Fibroblast of skin of right biceps (primary cell): ENCODE measurements at regions not wholly inside any gene's neighbourhood (a gene's known extent, or its start where the extent isn't known, plus 50 kb on each side); places are given as distances from the start of the nearest gene placed in this dataset.
A peak's percentile ranks its signal among the peaks of the same experiment; 100 is the strongest.

Experiments used
- DNase-seq: peaks from one replicate; pipeline ENCODE4 v3.0.0-alpha.2; 2013

DNA sequence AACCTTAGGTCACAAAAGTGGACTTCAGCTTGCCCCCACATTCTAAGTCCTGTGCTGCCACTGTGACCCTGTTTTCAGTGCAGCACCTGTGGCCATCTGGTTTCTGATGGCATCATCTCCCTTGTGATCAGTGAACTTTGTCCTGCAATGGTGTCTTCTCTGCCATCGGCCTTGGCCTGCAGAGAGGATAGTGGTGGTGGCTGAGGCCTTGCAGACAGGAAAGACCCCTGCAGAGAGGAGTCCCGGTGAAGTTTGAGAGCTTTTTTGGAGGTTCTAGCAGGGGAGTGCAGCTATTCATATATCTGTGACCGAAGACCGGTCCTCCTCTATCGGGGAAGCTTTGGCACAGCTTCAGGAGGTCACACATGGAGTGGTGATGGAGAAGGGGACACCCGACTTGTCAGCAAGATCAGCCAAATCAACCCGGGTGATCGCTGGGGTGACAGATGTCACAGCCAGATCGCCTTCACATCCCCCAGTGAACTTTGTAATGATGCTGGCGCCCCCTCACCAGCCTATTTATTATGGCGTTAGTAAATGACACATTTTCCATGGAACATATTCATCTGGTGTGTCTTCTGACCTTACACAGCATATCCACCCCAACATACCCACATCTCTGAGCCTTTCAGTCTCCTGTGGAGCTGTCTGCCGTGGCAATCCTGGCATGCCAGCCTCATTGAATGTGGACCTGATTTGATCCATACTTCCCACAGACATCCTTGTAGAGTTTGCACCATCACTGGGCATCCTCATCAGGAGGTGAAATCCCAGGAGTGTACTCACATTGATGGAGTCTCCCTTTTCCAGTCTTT lies 136.1 kb downstream of the PAPOLA start:
- DNase-seq = no peak

DNA sequence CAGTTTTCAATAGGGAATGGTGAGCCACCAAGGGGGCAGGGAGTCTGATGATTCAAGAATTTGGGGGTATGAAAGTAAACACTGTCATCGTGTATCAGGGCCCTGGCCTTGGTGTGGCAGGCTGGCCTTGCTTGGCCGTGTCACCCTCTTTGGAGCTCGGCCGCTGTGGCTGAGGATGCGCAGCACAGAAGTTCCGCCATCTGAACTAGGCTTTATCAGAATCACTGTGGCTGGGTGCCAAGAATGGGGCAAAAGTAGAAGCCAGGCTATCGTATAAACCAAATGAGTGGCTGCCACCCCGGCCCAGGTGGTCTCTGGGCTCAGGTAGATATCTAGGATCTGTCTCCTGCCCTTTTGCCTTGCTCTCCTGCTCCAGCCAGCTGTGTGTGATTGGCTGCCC lies 137.4 kb downstream of the PAPOLA start:
- DNase-seq = no peak

DNA sequence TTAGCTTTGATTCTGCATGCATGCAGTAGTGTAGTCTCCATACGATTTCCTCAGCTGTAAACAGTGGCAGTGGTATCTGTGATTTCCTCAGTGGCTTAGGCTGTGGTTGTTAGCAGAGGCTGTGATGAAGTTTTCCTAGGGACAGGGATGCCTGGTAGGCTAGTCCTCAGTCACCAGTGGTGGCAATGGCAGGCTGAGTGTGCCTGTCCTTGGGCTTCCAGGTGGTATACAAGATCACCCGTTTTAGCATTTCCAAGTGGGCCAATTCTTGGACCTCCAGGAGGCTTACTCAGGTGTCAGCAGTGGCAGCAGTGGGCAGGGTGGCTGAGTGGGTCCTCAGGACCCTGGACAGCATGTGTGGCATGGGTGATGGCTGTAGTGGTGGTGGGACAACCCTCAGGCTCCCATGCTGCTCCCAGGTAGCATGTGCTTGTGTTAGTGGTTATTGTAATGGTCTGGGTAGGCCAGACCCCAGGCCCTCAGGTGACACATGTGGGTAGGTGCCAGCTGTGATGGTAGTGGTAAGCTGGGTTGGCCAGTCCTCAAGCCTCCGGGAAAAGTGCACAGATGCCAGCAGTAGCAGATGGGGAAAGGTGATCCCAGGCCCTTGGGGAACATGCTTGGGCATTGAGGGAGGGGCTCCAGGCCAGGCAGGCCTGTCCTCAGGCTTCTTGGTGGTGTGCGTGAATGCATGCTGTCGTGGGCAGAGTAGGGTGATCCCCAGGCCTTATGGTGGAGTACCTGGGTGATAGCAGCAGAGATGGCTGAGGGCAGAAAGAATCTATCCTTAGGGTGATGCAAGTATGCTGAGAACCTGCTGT lies 146.5 kb downstream of the PAPOLA start:
- no peak for DNase-seq

DNA sequence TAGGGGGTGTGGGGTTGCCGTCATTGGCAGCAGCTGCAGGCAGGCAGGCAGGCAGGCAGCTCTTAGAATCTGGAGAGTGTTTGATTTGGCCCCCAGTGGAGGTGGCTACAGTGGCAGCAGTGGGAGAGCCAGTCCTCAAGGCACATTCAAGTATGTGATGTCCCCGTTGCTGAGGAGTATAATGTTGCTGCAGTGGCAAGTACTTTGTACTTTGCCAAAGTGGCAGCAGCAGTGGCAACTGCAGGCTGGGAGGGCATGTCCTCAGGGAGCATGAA lies 147.1 kb downstream of the PAPOLA start:
- DNase-seq = no peak

DNA sequence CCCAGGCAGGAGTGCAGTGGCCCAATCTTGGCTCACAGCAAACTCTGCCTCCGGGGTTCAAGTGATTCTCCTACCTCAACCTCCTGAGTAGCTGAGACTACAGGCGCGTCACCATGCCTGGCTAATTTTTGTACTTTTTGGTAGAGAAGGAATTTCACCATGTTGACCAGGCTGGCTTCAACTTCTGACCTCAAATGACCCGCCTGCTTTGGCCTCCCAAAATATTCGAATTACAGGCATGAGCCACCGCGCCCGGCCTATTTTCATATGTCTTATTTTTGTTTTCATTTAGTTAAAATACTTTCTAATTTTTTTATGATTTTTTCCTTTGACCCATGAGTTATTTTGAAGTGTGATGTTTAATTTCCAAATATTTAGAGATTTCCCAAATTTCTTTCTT lies 143.6 kb upstream of the VRK1 start:
- DNase-seq = no peak

DNA sequence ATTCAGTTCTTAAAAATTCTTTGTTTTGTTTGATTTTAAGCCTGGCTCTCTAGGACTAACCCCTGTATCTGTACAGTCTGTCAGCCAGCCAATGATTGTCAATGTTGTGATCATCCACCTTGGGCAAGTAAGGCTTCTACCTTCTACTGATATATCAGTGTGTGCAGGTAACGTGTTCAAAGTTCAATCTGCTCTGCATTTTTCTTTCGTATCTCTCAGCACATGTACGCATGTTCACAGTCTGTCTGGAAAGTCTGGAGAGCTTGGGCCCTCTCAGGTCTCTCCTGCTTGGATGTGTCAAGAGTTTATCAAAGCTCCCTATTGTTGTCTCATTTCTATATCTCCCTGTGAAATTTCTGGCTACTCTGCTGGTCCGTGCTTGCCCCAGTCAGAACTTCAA lies 138.6 kb upstream of the VRK1 start:
- no peak for DNase-seq

DNA sequence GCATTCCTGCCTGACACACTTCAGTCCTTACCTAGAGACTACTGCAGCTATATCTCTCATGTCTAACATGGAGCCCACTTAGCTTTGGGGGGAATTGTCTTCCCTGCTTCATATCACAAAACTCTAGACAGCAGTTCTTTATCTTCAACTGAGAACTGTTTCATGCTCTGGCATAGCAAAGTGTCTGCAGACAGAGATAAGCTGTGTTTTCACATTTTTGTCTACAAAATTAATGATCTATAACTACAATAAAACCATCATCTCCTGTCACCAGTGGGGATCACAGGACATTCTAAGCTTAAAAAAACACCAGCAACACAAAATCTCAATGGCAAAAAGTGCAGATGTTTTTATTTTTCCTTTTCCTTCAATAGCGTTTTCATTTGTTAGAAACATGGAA lies 137.1 kb upstream of the VRK1 start:
- no peak for DNase-seq

DNA sequence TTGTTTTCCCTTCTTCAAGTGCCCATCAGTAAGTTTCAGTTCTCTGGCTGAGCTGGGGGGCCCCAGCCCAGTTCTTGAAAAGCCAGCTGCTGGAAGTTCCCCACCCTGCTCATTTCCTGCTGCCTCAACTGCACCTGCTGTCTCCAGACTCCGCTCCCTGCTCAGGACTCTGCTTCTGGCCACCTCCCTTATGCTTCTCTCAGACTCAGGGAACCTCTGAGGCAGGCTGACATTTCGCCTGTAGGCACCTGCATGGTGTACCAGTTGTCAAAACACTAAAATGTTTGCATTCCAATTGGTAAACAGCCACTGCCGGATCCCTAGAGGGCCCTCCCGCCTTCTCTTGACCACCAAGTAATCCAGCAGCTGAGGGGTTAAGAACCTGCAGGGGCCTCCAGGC lies 136.5 kb upstream of the VRK1 start:
- DNase-seq = no peak

DNA sequence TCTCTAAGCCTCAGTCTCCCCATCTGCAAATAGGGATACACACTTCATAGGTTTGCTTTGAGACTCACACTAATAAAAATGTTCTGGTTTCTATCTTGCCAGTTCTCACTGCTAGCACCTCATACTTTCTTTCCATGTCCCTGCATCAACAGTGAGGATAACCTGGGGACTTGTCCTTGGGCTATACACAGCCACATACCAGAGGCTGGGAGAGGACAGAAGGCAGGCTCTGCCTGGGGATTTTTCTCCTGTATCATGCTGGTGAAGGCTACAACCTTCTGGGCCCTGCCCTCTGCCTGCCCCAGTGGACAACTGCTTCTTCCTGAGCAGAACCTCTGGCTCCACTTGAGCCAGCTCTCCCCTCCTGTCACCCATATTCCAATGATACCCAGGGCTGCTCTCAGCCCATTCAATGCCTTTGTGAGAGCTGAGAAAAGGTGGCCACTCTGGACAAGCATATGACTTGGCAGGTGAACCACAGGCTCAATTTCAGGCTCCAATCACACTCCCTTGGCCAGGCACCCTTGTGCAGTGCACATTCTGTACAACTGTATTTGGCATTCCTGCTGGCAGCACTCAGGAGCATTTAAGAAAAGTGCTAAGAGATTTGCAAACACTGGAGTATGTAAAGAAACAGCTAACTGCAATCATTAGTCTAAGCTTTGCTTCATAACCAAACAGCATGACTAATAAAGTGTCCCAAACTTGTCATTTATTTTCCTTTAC lies 135.8 kb upstream of the VRK1 start:
- DNase-seq = no peak

DNA sequence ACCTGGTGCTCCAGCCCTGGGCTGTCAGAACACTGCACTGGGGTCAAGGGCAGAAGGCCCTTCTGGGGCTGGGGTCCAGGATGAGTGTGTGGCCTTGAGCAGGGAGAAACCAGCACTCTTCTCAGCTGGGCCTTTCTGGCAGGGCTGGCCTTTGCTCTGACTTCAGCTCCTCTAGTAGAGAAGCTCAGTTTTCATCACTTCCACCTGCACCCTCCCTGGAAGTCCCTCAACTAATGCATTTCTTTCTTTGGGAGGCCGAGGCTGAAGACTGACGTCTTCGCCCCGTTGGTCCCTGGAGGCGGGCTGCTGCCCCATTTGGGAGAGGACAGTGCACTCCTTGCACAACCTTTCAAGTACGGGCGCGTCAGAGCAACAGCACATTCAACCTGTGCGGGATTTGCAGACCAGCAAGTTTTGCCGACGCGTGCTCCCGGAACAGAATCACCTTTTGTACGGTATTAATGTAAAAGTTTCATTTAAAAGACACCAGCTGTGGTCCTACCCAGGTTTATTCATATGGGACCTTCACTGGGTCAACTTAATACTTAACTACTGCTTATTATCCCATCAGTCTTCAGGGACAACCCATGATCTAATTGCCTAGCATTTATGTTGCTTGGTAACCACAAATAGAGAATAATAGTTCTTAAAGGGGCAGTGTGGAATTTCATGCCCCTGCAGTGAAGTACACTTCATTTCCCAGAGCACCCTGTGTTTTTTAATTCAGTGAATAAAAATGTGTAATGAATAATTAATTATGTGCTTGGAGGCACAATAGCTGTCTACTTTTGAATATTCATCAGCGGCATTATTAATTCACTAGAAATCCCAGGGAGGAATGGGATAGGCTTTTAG lies 134.8 kb upstream of the VRK1 start:
- no peak for DNase-seq

DNA sequence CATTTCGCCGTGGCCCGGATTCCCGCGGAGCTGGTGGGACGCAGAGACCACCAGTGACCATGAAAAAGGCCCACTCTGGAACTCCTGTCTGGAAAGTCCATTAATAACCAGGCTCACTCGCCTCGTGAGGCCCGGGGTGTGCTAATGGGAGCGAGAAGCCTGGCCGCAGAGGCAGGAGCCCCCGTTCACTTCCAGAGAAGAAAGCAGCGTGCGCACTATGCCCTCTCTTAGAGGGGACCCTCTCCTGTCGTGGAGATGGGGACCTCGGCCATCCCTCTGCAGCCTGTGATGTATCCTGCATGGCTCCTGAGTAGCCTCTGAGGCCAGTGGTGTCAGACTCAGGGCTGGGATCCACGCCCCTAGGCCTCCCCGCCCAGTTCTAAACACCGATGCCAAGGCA lies 134.1 kb upstream of the VRK1 start:
- DNase-seq = no peak

DNA sequence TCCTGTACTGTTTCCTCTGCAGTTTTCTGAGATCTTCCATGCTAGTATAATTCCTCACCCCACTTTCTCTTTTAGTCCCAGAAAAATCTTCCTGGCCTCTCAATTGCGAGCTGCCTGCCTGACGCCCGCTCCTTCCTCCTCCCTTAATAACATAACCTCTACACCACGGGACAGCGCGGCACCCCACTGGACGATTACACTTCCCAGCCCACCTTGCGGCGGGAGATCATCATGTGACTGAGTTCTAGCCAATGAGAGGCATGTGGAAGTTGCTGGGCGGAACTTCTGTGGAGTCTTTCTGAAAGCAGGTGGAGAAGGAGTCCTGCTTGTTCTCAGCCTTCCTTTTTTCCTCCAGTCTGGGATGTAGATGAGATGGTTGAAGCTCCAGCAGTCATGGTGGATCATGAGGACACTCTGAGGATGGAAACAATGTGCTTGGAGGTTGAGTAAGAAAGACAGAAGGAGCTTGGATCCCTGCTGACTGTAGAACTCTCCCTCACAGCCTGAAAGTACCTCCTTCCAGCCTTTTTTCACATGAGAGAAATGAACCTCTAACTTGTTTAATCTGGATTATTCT lies 133.6 kb upstream of the VRK1 start:
- DNase-seq = no peak

DNA sequence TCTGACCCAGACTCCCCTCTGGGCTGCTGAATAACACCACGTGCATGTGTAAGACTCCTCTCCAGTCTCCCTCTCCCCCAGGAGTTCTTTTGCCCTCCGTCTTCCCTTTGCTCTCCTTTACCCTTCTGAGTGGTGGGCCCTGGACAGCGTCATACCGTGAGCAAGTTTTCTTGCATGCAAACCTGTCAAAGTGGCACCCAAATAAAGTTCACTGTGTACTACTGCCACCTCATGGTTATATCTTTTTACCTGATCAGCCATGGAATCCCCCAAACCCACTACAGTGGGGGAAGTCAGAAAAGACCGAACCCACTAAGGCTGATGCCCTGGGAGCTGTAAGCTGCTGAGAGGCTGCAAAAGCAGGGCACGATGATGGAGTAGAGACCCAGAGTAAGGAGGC lies 131.1 kb upstream of the VRK1 start:
- DNase-seq = no peak

DNA sequence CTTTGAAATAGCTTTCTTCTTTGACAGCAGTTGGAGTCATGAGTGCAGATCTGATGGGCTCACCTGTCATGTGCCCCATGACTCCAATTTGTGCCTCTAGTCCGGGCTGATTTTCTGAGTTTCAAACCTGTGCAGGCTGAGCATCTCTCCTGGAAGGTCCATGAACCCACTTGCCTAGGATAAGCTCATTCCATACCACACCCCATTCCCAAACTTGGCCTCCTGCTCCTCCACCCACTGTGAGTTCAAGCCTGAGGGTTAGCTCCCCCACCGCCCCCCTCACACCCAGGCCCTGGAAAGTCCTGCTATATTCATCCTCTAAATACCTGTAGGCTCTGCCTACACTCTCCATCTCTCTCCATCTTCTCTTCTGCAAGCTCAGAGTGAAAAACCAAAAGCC lies 126.8 kb upstream of the VRK1 start:
- no peak for DNase-seq

DNA sequence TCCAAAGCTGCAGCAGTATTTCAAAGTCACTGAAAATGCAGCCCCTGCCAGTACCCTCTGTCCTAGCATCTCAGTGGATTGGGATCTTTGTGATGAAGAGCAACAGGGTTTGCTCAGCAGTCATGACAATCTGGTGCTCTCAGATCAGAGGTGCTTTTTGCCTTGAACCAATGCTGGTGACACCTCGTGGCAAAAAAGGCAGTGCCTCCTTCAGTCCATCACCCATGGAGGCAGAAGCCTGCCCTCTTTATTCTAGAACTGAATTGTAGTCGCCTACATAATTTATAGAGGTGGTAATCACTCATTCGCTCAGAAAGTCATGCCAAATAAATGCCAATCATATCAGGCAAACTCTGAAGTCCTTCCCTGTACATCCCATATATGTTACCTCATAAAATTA lies 126.0 kb upstream of the VRK1 start:
- no peak for DNase-seq

DNA sequence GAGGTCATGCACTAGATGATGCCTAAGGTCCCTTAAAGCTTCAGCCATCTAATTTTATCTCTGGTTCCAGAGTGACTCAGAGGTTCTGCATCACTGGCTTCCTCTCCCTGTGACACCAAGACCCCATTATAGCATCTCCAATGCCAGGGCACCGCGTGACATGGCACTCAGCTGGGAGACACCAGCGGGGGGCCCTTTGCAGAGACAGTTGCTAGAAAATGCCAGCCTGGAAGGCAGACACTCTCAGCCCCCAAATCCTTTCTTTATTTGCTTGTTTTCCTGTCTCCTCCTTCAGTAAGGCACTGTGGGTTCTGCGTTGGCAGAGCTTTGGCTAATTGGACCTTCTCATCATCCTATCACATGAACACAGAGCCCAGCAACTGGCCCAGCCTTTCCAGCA lies 123.5 kb upstream of the VRK1 start:
- DNase-seq = no peak

DNA sequence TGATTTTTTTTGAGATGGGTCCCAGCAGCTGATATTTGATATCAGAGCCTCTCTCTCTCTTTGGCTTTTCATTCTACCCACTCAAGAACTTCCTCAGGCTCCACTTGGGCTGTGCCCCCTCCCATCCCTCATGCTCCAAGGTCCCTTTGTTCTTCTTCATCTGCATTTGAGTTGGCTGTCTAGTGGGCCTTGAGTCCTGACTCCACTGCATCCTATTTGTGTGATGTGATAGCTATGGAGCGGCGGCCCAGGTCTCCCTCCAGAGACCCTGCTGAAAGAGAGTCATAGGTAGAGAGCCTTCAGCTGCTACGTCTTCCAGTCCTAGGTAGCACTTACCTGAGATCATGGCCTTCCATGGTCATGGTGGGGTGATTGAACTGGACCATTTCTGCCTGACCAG lies 123.1 kb upstream of the VRK1 start:
- DNase-seq = no peak

DNA sequence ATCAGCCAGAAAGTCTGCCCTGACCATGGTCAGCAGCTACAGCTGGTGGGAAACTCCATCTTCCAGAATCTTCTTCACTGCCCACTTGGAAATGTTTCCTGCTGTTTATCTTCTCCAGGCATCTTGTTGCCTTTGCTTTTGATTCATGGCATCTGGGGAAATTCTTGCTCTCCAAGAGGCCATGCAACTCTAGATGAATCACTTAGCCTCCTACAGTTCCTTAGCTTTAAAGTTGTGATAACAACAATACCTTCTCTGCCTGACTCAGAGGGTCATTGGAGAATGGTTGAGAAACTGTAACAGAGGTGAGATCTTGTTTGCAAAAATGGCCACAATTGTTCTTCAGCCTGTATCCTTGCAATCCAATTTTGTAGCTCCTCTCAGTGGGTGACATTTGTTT lies 121.0 kb upstream of the VRK1 start:
- DNase-seq = no peak

DNA sequence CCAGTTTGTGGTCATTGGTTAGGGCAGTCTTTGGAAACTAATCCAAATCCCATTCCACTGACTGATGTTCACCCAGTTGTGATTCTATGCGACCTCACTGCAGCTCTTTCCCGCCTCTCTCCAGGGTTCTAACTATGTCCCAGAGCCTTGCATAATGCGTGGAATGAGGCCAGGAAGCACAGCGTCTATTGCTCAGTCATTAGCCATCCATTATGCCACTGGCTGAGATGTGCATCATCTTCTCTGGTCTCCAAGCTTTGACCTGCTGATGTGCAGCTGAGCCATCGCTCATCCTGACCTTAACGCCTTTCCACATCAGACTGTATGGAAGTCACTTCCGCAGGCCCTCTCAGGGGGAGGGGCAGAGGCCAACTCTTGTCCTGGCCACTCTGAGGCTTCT lies 115.4 kb upstream of the VRK1 start:
- DNase-seq = peak; percentile 7

DNA sequence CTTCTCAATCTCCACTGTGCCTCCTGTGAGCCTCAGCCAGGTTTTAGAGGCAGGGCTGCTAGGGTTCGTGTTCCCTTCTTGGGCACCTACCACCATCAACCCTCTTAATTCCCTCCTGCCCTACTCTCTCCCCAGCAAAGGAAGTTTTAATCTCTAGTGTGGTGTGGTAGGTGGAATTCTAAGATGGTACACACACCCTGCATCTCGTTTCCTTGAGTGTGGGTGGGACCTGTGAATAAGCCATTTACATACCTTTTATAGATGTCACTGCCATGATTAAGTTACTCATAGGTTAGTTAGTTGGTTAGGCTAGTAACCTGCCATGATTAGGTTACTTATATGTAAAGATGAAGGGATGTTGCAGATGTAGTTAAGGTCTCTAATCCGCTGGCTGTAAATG lies 114.8 kb upstream of the VRK1 start:
- no peak for DNase-seq

DNA sequence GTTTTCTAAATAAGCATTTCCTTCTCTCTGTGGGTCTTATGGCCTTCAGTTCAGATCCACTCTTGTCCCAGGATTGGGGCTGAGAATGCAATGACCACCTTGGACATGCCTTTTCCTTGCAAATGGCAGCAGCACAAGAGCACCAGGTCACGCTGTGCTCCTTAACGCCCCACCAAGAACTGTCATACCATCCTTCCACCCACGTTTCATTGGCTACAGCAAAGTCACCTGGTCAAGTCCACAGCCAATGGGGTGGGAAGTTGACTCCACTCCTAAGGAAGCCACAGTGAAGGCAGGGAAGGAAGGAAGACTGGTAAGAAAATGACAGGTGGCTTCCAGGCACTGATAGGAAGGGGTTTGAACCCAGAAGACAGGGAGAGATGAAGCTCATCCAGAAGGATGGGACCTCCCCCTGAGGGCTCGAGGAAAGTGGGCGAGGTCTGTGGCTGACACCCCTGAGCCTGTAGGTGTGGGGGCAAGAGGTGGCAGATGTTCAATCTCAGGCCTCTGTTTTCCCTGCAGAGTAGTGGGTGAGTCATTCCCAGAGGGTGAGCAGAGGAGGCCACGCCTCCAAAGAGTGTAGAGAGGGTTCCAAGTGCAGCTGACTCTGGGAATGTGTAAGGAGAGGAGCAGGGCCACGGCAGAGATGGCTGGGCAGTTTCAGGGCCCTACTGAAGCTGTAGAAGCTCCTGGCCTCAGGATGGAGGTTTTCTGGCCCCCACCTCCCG lies 113.5 kb upstream of the VRK1 start:
- DNase-seq = no peak

DNA sequence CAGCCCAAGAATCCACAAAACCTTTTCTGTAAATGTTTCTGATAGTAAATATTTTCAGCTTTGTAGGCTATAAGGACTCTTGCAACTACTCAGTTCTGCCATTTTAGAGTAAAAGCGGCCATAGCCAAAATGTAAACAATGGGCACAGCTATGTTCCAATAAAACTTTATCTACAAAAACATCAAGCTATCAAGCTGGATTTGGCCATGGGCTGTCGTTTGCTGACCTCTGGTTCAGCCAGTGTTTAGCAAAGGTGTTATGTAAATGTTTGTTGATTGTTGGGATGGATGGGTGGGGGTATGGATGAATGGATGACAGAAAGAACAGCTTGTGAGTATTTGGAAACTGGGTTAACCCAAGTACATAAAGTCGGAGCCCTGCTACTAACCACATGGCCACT lies 111.1 kb upstream of the VRK1 start:
- no peak for DNase-seq
